Cardiac septum (tissue), 1 donor: ENCODE measurements at regions not wholly inside any gene's neighbourhood (a gene's known extent, or its start where the extent isn't known, plus 50 kb on each side); places are given as distances from the start of the nearest gene placed in this dataset.

Source experiments
- DNase-seq: peaks from one replicate; pipeline ENCODE4 v3.0.0-alpha.2; 2020; ENCODE audit warnings: low spot score
- intact Hi-C: fragments of 100-400 bp; cut with DNase I; formaldehyde crosslinking; loops from one replicate; pipeline ENCODE4 v1.14.0; 2022
- donor health status: DM: no; HTN: no; CAD: no.

- DNase-seq, result no peak
Measured at GRCh38 chr7:127448566-127448965, 56.1 kb upstream of the ZNF800 start.

GRCh38 chr7:127447326-127447945 lies 54.9 kb upstream of the ZNF800 start:
- intact Hi-C loops, result no loop called here
- no peak for DNase-seq

More at GRCh38 chr7:127448566-127448965, 56.1 kb upstream of the ZNF800 start:
- intact Hi-C loops, result no loop called here

GRCh38 chr7:127446842-127447241 lies 54.3 kb upstream of the ZNF800 start:
- intact Hi-C loops, result no loop called here
- no peak for DNase-seq
